Ammon's horn (tissue), 1 donor: ENCODE measurements at regions not wholly inside any gene's neighbourhood (a gene's known extent, or its start where the extent isn't known, plus 50 kb on each side); places are given as distances from the start of the nearest gene placed in this dataset.
"Not testable (repeated sequence)": the region's sequence is repeated elsewhere in the genome, so short reads cannot be mapped to it uniquely, and the experiment has no call there.

Source experiments
- DNase-seq: peaks from one replicate; pipeline ENCODE4 v3.0.0-alpha.2; 2016; ENCODE audit warnings: low spot score

DNA sequence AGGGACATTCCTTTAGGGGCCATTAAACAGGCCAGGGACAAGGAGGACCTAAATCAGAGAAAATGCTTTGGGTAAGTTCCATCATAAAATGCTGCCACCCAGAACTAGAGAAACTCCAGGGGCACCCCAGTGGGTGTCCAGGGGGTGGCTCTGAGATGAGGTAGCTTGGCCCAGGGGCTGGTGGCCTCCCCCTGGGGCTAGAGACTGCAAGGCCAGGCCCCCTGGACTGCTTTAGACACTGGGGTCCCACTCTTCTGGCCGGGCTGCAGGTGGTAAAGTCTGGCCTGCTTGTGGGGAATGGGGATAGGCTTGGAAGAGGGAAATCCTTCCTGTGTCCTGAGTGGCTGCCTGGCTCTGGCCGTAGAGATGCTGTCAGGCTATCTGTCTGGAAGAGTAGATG lies 169.6 kb upstream of the PODXL start:
- no peak for DNase-seq

DNA sequence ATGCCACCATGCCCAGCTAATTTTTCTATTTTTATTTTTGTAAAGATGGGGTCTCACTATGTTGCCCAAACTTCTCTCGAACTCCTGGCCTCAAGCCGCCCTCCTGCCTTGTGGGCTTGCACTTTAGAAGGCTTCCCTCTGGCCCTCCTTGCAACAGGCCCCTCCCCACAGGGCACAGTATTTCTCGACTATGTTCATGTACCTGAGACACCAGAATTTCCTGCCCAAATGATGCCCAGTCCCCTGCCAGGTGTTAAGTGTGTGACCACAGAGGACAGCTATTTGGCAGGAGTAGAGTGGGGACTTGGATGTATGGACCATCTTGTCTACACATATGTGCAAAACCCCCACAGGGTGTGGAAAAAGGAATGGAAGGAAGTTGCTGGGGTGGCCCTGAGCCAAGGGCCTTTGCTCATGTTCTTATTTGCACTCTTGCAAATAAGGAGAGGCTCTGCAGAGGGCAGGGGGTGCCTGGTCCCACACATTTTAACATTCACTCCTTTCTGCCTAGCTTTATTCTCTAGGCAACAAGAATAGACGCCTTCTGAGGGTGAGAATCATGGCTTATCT lies 168.4 kb upstream of the PODXL start:
- DNase-seq: no peak

DNA sequence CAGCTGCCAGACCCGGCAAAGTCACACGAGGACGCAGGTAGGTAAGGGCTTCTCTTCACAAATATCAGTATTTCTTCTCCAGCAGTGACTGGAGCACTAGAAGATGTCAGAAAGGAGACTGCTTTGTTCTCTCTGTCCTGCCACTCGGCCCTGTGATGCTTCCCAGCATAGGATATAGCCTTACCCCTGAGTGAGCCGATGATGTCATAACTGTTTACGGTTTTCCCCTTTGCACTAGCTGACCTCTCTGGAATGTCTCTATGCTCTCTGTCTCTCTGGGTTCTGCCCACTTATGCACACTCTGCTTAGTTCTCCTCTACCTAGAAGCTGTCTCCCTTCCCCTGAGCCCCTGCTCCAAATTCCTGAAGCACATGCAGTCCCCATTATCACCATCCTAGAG lies 167.5 kb upstream of the PODXL start:
- no peak for DNase-seq

DNA sequence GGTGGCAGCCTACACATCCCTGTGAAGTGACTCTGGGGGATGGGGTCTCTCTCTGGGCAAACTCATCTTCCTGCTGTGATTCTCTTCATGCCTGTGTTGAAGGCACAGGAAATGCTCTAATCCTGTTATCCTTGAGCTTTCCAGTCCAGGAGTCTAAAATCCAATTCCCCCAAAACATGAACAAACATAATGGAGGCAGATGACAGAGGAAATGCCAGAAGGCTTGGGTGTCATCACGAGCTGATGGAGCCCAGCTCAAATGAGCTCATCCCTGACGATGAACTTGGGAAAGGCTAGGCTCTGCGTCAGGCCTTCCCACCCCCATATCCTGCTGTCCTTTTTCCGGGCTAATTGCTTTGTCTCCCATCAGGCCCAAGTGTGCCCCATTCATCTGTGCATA lies 165.9 kb upstream of the PODXL start:
- DNase-seq: no peak

DNA sequence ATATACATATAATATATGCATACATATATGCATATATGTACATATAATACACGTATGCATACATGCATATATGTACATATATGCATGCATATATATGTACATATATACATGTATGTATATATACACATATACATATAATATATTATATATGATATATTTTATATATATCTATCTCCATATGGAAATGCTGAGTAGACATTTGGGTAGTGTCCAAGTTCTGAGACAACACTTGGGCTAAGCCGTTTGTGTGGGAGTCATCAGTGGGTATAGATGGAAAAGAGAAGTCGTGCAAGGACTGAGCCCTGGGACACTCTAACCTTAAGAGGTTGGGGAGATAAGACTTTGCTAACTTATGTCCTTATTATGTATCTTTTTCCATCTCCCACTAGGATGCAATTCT lies 165.2 kb upstream of the PODXL start:
- no peak for DNase-seq

DNA sequence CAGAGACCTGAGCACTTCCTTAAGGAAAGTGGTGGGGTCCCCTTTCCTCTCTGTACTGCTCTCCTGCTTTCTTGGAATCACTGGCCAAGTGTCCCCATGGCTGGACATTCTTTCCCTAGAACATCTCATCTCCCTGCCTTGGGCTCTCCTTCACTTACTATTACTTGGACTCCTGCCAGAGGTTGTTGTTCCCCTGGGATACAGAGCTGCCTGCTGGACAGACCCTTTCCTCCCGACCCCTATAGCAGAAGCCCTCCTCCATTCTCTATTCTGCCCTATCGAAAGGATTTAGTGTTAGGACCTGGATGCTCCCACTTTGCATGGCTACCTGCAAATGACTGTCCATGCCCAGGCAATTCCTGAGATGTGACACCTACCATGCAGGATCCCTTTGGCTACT lies 164.3 kb upstream of the PODXL start:
- DNase-seq: no peak

DNA sequence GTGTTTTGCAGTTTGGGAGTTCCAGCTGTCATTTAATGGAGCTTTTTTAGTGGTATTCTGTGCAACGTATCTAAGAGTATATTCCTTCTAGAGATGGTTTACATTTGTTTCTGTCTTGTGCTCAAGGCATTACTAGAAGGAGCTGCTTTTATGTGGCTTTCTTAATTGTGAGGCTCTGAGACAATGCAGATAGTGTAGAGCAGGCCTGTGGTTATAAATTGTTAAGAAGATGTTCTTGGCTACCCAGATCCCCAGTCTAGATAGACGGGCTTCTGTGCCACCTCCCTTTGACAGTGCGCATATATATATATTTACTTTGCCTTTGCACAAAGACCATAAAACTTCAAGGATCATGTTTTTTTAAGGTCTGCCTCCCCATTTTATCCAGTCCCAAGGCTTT lies 160.8 kb upstream of the PODXL start:
- DNase-seq: no peak

DNA sequence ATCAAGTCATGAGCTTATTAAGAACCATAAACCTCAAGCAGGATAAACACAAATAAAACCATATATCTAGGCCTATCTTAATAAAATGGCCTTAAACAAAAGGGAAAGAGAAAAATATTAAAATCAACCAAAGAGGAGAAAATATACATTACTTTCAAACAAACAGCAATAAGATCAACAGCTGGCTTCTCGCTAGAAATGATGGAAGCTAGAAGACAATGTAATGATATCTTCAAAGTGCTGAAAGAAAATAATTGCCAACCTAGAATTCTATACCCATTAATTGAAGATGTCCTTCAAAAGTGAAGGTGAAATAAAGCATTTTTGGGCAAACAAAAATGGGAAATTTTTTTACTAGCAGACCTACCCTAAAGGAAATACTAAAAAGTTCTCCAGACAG lies 142.9 kb upstream of the PODXL start:
- DNase-seq: no peak

DNA sequence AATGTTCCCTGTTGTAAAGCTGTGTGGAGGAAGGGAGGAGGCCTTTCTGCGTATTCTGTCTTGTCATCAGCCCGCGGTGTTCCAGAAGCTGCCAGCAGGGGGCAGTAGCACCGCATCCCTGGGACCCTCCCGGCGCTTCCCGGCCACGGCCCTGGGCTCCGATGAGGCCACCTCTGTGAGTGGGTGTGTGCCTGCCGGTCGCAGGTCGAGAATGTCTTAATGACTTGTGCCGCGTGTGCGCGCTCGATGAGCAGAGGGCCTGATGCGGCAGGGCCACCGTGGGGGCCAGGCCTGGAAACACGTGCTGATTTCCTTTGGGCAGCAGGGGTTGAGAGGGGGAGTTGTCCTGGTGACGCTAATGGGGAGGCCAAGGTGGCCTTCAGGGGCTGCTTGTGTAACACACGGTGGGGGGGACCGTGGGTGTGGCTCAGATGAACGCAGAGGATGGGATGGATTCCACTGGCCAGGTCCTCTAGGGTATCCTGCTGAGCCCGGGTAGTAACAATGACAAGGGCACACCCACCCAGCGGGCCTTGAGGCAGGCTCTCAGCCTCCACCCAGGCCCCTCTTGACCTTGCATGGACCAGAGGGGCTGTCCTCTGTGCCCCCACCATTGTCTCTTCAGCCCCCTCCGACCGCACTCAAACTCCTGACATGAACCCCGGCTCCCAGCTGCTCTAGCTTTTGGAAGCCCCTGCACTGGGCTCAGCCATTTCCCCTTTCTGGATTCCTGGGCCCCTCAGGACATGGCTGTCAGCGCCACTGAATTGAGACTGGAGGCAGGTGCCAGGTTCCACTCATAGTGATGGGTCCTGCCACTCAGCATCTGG lies 135.9 kb upstream of the PODXL start:
- DNase-seq: peak; percentile 56

DNA sequence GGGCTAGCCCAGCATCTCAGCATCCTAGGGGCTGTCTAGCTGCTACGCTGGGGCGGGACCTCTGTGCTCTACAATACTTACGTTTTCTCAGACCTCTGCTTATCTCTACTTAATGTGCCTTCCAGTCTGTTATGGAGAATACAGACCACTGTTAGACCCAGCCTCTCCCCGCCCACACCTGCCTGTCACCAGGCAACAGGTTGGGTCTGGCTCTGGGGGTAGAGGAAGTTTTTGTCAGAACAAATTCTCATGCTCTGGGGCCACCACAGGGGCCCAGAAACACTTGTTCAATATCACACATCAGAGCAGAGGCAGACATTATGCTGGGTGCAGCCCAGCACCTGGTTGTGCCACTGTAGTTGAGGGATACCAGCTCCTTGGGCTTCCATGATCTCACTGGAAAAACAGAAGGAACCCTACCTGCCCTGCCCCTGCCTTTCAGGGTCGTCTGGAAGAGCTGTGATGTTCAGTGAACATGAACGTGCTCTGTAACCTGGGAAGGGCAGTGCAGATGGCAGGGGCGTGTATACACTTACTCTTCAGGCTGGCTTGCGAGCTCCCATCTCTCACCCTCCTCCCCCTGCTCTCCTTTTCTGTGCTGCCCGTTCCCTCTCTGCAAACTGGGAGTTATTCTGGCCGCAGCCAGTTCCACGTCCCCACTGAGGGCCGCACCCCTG lies 135.2 kb upstream of the PODXL start:
- no peak for DNase-seq

DNA sequence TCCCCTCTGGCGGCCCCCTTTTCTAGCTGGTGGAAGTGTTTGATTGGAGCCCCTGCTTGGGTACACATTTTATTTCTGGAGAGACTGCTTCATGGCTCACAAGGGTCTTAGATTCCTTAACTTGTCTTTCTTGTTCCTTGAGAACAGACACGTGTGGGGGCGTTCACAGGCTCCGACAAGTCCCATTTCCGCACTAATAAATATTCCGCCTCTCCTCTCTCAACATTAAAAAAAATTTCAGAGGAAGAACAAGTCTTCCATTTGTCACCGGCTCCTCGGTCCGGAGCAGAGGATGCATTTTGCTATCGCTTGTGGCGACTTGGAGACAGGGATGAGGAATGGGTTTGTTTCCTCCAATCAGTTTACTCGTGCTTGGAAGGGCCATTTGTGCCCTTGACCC lies 134.0 kb upstream of the PODXL start:
- no peak for DNase-seq

DNA sequence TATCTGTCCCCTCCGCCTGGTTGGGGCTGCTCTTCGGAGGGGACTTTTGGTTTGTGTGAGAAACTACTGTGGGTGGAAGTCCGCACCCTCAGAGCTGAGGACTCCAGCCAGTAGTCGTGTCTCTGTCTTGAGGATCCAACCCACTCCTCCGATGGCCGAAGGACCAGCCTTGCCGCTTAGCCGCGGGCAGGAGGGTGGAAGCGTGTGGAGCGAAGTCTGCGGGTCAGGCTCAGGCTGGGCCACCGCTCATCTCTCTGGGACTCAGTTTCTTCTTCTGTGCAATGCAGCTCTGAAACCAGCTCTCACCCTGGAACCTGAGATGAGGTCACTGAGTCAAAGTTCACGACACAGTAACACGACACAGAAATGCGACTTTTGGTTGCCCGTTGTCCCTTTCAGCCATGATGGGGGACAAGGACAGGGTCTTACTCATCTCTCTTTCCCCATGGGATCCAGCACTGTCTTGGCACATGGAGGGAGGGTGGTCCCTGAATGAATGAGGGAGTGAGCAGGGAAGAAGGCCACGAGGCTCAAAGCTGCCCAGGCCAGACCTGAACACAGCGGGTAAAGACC lies 133.3 kb upstream of the PODXL start:
- no peak for DNase-seq

DNA sequence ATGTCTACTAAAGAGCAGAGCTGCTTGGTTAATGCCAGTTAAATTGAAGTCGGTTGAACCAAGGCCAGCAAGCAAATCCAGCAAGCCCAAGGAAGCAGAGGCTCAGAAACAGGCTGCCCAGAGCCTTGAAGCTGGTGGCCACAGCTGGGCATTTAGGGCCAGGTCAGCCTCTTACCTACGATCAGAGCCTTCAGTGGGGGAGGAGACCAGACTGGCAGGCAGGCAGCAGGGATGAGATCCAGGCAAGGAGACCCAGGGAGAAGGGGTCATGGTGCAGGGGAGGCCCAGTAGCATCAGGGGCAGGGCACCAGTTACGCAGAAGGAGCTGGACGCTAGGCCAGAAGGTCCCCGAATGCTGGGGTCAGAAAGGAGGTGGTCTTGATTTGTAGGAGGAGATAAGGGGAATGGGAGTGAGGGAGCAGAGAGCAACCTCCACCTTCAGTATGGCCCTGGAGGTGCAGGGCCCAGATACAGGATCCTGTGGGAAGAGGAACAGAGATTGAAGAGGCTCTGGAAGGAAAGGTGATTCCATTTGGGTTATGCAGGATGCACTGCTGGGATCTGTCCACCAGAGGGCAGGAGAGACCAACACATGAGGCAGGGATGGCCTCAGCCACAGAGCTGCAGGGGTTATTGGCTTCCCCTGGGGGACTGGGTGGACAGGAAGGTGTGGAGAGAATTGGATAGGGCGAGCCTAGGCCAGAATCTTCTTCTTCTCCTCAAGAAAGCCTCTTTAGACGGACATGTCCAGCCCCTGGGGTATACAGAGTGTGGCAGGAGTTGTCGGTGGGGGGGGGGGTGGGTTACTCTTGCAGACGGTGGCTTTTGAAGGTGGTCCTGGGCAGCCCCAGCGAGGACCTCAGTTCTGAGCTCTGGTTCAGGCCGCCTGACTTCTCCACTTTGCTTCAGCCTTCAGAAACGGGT lies 132.6 kb upstream of the PODXL start:
- peak; percentile 80 for DNase-seq

DNA sequence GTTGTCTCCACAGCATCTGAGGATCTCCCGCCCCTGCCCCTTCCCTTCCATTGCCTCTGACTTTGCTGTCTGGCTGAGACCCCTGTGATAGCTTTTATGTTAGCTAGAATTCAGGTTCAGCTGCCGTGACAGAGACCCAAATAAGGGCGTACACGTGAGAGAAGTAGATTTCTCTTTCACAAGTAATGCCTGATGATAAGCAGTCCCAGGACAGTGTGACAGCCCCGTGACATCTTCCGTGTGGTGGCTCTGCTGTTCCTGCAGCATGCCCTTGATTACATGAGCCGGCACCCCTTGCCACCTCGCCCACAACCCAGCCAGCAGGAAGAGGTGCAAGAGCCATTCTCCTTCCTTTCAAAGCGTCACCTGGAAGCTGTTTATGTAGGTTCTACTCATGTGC lies 130.9 kb upstream of the PODXL start:
- no peak for DNase-seq

DNA sequence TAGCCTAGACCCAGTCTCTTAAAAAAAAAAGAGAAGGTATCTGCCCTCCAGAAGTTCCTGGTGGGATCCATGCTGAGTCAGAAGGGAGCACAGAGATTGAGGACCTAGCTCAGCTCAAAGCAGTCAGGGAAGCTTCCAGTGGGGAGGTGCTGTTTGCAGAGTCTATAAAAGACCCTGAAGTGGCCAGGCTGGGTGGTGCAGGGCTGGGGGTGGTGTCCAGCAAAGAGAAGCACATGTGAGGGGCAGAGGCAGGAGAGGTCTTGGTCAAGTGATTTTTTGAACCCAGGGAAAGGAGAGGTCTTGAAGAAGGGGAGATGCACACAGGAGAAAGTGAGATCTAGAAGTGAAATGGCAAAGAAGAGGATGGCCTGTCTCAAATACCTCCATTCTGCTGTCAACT lies 130.4 kb upstream of the PODXL start:
- DNase-seq: no peak

DNA sequence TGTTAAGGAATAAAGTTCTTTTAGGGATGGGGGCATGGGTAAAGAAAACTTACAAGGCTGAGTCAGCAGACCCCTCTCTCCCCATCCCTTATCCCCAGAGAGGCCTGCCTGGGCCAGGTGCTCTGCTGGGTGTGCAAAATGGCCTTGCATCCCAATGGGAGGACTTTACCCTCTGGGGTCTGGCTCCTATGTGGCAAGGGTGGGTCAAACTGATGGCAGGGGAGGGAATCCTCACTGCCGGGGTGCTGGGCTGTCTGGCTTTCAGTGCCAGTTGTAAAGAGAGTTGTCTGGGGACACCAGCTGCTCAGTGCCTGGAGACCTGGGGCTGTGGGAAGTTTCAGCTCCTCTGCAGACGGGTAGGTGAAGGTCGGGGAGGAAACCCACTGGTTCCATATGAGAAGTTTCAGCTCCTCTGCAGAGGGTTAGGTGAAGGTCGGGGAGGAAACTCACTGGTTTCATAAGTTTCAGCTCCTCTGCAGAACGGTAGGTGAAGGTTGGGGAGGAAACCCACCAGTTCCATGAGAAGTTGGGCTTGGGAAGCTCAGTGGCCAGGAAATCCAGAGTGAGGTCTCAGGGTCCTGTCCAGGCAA lies 127.2 kb upstream of the PODXL start:
- DNase-seq: no peak

DNA sequence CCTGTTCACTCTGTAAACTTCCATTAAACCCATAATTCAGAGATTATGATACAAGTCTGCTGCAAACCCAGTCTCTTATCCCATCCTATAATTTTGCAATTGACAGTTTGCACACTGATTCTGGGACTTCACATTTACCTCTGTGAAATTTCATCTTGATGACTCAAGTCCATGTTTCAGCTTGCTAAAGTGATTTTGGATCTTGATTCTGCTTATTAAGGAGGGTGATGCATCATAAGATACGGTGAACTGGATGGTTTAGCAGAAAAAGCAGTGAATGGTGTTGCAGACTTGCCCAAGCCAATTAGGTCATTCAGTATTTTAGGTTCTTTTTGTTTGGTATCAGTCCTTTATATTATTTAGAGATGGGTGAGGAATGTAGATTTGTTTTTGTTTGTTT lies 125.5 kb upstream of the PODXL start:
- DNase-seq: no peak

DNA sequence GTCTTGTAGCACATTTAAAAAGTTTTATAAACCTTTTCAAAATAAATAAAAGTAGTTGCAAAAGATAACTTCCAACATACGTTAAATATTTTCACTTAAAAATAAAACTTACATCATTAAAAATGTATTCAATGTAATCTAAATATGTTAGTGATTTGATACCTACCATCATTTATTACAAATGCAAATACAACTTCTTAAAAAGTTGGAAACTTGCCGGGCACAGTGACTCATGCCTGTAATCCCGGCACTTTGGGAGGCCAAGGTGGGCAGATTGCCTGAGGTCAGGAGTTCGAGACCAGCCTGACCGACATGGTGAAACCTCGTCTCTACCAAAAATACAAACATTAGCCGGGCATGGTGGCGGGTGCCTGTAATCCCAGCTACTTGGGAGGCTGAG lies 122.6 kb upstream of the PODXL start:
- DNase-seq: not testable (repeated sequence)

DNA sequence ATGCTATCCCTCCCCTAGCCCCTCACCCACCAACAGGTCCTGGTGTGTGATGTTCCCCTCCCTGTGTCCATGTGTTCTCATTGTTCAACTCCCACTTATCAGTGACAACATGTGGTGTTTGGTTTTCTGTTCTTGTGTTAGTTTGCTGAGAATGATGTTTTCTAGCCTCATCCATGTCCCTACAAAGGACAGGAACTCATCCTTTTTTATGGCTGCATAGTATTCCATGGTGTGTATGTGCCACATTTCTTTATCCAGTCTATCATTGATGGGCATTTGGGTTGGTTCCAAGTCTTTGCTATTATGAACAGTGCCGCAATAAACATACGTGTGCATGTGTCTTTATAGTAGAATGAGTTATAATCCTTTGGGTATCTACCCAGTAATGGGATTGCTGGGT lies 120.4 kb upstream of the PODXL start:
- not testable (repeated sequence) for DNase-seq

DNA sequence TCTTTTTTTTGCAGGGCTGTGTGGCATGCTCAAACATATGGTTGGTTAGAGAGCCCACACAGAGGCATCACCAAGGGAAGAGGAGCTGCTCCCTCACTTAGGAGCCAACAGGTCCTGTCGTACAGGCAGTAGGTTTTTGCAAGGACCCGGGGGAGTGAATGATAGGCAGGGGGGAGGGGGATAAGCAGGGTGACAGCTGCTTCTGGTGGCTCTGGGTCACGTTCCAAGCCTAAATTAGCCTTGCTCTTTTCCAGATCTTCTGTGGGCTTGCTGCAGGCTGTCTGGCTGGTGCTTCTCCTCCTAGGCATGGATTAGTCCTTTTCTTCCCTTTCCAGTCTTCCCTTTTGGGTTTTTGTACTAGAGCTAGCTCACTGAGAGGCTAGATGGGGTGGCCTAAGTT lies 117.7 kb upstream of the PODXL start:
- no peak for DNase-seq

DNA sequence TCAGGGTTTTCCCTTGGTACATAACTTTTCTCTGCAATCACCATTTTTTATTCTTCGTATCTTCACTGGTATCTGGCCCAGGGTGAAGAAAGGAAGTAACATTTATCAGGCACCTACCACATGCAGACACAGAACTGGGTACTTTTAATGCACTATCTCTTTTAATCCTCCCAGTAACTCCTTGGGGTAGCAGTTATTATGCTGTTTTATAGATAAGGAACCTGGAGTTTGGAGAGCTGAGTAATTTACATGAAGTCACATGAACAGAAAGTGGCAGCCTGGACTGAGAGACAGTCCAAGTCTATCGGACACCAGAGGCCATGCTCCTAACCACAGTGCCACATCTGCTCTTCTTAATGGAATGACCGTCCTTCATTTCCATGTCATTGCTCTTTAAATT lies 117.1 kb upstream of the PODXL start:
- no peak for DNase-seq

DNA sequence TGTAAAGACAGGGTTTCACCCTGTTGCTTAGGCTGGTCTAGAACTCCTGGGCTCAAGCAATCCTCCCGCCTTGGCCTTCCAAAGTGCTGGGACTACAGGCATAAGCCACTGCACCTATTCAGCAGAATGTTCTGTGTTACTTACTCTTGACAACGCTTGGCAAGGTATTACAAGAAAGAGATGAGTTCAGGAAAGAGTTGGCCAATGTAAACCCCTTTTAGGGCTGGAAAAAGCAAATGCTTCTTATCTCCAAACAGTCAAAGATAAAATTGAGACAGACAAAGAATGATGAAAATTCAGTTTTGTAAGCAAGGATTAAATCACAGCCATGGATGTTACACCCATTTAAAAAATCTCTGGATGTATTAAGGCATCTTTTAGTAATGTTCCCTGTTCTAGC lies 114.0 kb upstream of the PODXL start:
- DNase-seq: no peak
